ENCODE measurements at regions not wholly inside any gene's neighbourhood (a gene's known extent, or its start where the extent isn't known, plus 50 kb on each side); places are given as distances from the start of the nearest gene placed in this dataset.

DNA sequence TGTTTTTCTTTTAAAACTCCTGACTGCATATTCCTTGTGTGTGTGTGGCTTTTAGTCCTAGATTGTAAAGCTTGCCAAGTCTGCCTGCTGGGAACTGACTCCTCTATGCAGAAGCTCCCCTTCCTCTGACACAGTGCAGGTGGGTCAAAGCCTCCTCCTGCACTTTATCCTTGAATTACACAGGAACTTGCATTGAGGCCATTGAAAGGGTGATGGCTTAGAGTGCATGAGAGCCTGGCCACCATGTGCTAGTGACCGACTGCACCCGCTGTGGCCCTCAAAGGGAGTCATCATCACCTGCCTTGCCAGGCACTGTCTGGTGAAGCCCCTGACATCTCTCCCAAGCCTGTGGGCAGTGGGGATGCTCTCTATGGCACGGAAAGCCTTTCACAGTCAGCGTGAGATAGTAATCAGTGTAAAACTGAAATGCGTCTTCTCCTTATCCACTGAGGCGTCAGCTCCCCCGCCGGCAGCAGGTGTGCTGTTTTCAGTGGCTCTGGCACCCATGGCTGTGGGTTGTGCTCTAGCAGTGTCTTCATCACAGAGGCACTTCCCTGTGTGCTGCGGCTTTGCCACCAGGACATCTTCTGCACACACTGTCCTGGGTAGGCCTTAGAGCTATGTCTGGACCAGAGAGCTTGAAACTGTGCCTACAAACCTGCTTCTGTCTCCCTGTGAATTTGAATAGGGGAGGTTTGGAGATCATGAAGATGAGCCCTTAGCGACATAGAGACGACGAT lies 87.9 kb downstream of the THBS2 start:
- no peak for DNase-seq (ENCODE audit: low spot score)

DNA sequence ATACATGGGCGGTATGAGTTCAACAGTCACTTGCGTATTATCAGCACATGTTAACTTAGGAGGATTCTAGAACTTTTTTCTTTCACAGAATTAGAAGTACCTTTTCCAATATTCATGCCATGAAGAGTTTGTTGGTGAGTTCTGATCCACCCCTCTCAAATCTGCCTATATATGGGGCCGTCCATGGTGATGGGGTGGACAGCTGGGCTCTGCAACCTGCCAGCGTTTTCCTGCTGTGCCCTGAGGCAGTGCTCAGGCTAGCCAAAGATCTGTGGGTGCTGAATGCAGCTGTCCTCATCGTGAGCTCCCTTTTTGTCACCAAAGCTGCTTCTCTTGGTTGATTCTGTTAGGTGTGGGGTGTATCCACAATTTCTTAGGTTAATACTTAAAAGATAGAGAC lies 88.7 kb downstream of the THBS2 start:
- DNase-seq (ENCODE audit: low spot score) = no peak

DNA sequence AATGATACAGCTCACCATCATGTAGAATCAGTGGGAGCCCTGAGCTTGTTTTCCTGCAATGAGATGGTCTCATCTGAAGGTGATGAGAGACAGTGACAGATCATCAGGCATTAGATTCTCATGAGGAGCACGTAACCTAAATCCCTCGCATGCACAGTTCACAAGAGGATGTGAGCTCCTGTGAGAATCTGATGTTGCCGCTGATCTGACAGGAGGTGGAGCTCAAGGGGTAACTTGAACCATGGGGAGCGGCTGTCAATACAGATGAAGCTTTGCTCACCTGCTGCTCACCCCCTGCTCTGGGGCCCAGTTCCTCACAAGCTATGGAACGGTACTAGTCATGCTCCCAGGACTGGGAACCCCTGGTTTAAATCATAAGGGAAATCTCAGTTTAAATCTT lies 89.2 kb downstream of the THBS2 start:
- DNase-seq (ENCODE audit: low spot score) = no peak

DNA sequence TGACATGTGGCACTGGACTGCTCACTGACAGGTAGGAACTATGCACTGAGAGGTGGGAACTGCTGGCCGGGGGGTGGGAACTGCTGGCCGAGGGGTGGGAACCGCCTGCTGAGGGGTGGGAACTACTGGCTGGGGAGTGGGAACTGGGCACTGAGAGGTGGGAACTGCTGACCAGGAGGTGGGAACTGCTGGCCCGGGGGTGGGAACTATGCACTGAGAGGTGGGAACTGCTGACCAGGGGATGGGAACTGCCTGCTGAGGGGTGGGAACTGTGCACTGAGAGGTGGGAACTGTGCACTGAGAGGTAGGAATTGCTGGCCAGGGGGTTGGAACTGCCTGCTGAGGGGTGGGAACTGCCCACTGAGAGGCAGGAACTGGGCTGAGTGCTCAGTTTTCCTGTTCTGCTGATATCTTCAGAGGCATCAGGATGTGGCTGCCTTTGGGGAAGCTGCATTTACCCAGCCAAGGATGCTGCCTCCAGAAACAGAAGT lies 90.2 kb downstream of the THBS2 start:
- DNase-seq (ENCODE audit: low spot score) = no peak

DNA sequence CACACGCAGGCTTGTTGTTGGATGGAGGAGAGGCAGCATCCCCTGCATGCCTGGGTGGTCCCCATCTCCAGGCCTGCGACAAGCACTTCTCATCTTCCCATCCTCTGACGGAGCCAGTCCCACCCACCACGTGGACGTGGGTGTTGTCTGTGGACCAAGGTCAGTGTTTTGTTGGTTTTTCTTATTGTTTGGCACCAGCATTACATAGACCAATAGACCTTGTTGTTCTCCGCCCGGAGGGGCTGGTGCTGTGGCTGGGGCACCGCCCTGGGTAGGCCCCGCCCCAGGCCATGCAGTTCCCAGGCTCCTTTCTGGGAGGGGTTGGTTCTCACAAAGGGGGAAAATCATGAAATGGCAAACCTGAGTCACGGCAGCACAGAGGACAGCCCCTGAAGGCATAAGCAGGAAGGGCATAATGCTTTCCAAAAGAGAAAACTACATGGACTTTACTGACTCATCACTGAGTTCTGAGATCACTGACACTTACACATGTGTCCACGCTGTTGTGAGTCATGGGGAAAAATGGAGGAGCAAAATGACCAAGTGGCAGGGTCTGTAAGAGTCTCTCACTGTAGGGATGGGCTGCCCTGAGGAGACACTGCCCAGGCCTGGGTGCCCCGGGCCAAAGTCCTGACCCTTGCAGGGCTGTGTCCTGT lies 90.8 kb downstream of the THBS2 start:
- DNase-seq (ENCODE audit: low spot score) = no peak

DNA sequence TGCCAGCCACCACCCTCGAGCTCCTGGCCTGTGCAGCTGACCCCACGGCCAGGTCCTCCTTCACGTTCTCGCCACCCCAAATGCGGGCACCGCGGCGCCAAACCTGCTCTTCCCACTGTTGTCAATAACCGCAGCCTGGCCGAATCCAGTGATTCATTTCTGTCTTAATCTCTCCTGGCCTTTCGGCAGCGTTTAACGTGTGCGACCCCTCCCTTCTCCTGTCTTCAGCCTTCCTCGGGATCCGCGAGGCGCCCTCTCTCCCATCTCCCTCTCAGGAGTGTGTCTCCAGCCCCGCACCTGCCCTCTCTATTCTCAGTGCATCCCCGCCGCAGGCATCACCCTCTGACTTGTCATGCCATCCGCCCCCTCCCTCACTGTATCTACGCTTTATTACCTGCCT lies 91.4 kb downstream of the THBS2 start:
- DNase-seq (ENCODE audit: low spot score) = no peak

DNA sequence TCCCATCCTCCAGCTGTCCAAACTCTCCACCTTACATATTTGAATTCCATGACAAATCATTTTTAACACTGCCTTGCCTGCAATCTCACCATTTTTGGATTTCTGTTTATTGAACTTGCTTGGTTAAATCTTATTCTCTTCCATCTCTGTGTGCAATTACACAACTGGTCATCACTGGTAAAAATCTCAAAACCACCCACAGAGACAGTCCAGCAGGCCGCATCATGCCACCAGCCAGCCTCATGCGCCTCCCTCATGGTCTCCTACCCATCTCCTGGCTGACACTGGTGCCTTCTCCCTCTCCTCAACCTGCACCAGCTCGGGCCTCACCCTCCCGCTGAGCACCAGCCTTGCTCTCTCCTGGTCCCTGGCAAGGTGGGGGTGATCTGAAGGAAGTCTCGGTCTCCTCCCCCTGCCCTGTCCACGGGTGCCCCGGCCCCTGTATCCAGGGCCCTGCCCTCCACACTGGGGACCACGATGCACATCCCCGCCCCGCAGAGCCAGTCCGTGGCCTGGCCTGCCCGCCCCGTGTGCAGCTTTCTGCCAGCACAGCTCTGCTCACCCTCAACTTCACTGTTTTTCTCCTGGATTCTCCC lies 92.0 kb downstream of the THBS2 start:
- no peak for DNase-seq (ENCODE audit: low spot score)

DNA sequence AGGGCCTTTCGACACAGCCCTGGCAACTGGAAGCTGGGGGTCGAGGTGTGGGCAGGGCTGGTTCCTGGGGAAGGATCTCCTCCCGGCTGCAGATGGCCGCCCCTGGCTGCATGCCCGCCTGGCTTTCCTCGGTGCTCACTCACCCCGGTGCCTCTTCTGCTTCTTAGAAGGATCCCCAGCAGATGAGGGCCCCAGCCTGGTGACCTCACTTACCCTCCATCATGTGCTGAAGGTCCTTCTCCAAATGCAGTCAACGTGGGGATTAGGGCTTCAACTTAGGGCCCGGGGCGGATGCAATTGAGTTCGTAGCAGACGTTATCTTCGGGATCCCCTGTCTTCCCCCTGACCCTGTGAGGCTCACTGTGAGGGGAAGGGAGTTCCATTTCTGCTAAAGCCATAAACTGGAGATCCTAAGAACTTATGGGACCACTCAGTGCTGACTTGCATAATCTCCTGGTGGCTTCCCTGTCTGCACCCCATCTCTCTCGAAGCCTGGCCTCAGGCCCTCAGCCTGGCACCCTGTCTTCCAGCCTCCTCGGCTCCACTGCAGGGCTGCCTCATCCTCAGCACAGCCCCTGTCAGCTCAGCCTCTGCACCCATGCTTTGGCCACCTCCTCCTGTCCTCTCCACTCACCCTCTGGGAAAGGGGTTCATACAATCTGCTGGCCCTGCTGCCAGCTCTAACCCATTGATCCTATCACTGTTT lies 92.6 kb downstream of the THBS2 start:
- no peak for DNase-seq (ENCODE audit: low spot score)

DNA sequence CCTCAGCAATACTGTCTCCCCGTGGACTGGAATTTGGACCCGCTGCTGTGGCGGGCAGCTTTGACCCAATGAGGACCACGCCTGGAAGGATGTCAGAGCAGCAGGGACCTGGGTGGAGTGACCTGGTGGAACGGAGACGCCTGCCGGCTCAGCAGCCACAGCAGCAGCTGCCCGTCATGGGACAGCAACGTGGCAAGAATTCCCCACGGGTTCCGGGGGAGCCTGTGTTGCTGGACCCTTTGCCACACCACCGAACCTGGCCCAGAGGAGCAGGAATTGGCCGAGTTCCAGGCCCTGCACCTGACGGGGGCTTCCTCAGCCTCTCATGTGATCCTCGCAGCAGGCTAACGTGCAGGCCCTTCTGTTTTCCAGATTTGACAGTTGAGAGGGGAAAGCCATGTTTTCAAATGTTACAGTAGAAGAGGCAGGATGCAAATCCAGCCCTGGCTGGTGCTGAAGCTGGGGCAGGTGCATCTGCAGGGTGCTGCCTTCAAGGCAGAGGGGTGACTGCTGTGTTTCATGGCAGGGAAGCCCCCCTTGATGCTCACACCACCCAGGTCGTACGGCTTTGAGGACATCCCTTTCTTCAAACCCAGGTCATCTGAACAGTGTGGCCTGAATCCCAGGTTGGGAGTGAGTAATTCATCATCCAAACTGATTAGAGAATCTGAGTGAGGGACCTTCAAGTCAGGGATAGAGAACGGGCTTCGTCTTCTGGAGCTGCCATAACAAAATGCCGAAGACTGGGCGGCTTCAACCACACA lies 93.4 kb downstream of the THBS2 start:
- DNase-seq (ENCODE audit: low spot score) = no peak

DNA sequence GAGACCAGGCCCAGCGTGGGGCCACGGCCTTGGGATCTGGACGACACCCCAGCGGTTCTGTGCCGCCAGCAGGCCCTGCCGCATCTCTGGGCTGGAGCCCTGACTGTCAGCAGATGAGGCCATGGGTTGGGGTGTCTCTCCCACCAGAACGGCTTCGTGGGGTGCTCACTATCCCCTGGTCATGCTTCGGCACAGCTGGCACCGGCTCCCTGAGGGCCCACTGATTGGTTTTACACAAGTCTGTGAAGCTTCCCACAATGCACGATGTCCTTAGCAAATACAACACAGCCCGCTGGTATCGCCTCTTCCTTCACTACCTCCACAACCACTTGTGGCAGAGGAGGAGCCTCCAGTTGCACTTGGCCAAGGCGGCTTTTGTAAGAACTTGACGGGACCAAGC lies 94.3 kb downstream of the THBS2 start:
- DNase-seq (ENCODE audit: low spot score) = no peak

DNA sequence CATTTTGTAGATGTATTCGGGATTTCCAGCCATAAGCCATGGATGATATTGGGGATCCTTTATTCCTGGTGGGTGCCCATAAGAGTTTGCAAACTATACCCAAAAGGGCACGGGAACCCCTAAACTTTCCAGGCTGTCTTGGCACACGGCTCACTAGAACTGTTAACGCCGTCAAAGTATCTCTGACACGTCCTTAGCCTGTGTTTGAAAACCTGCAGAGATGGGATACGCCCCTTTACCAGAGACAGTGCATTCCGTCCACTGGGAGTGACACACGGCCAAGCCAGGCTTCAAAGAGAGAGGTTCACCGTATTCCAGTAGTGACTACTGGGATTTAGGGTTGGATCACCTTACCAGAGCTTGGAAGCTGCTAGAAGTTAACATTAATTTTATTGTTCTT lies 95.0 kb downstream of the THBS2 start:
- DNase-seq (ENCODE audit: low spot score) = no peak

DNA sequence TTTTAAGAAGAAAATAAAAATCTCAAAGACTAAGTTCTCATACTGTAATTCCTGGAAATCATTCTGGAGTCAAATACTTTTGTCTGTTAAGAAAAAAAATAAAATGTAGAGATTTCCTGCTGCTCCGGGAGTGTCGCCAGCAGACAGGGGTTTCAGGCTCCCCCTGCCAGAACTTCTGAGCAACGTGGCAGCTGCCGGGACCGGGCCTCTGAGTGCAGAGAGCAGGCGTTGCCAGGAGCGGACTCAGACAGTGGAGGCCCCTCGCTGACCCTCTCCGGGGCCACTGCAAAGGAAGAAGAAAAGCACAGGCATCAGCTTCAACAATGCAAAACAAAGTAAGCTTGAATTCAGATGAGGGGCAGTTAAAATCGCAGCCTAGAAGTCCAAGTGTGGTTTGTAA lies 95.5 kb downstream of the THBS2 start:
- DNase-seq (ENCODE audit: low spot score) = no peak

DNA sequence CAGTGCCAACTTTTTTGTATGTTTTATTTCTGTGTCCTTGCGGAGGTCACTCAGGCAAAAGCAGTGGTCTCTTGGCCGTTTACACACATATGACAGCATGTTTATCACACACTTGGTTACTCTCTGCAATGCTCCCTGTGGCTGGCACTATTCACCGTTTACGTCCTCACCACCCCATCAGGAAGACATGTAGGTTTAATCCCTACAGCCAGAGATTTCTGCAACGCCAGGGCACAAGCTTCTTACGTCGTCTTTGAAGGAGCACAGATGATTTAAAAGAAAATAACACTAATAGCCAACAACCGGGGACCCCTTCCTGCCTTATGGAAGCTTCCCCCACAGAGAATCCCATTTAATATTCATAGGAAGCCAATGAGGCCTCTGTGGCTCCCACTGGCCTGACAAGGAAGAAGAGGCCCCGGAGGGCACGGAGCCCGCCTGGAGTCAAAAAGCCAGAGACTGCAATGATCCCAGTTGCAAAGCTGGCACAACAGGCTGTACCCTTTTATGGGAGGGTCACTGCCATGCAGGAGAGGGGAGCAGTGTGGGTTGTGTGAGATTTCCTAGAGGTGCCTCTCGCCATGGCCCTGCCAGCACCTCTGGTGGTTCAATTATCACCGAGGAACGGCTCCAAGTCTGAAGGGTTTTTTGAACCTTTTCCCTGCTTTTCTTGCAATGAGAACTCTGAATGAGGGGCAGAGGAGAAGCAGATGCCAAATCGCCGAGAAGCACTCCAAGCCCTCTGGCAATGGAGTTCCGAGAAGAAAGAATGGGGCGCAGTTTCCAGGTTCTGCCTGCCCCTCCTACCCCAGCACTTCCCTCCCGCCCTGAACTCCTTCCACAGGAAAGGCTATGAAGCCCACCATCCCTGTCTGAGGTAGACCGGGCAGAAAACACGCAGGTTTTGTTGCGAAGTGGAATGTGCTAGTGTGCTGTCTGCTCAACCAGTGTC lies 96.2 kb downstream of the THBS2 start:
- no peak for DNase-seq (ENCODE audit: low spot score)

DNA sequence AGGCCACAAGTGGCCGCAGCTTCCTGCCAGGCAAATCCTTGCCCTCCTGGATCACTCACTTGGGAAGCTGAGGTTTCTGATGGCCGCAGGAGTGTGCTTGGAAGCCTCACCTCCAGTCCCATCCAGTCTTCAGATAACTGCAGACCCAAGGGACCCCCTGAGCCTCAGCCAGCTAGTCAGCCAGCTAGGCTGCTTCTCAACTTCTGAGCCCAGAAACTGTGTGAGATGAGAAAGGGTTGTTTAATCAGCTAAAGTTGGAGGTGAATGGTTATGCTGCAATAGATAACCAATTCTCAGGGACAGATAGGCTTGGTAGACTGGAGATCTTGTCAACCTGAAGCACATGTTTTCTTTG lies 96.9 kb downstream of the THBS2 start:
- DNase-seq (ENCODE audit: low spot score) = no peak

DNA sequence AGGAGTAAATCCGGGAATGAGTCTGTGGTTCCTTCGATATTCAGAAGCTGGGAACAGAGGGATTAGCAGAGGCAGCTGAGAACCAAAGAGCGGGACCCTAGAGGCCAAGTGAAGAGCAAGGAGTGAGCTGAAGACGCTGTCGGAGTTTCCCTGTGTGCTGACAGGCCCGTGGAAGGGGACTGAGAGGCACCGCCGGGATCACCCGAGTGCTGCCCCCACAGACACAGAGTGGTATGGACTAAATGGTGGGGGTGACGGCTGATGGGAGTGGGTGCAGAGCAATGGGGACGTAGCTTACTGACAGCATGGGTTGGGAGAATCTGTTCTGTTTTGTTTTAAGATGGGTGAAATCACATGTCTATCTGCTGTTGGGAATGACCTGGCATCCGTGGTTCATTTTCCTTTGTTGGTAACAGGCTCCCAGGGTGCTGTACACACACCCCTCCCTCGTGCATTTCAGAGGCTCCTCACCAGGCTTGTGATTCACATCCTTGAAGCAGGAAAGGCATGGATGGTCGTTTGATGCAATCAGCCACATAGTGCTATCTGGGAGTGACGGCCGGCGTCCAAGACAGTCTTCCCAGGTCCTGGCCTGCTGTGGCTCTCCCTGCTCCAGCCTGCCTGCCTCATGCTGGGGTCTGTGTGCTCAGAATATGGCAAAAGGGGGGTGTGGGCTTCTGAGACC lies 97.4 kb downstream of the THBS2 start:
- DNase-seq (ENCODE audit: low spot score) = no peak

DNA sequence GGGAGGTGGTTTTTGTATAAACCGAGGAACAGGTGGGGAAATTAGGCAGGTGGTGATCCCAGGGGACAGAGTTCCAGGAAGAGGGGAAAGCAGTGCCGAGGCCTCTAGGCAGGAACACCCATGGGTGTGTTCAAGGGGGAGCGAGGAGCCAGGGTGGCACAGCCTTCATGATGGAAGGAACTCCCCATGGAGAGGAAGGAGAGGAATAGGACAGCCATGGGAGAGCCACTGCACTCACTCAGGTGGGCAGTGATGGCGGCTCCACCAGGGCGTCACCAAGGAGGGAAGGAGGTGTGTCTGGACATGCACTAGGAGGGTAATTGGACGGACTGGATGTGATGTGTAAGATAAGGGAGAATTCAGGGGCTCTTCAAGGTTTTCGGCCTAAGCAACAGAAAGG lies 98.2 kb downstream of the THBS2 start:
- DNase-seq (ENCODE audit: low spot score) = no peak

DNA sequence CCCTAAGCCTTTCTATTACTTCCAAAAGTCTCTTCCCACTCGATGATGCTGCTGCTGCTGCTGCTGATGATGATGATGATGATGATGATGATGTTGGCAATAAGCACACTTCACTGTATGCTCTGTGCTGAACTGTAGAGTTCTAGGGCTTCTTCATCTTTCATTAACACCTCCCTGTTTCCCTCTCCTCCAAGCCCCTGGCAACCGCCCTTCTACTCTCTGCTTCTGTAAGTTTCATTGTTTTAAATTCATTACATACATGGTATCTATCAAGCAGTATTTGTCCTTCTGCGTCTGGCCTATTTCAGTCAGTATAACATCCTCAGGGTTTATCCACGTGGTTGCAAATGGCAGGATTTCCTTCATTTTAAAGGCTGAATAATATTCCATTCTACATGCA lies 100.2 kb downstream of the THBS2 start:
- DNase-seq (ENCODE audit: low spot score) = no peak

DNA sequence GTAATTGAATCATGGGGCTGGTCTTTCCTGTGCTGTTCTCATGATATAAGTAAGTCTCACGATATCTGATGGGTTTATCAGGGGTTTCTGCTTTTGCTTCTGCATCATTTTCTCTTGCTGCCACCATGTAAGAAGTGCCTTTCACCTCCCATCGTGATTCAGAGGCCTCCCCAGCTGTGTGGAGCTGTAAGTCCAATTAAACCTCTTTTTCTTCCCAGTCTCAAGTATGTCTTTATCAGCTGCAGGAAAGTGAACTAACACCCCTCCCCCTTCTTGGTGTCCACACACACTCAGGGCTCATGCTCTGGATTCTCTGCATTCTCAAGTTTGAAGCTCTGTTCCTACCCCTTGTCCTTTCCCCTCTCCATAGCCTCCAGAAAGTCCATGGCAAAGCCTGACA lies 107.1 kb downstream of the THBS2 start:
- DNase-seq (ENCODE audit: low spot score) = no peak

DNA sequence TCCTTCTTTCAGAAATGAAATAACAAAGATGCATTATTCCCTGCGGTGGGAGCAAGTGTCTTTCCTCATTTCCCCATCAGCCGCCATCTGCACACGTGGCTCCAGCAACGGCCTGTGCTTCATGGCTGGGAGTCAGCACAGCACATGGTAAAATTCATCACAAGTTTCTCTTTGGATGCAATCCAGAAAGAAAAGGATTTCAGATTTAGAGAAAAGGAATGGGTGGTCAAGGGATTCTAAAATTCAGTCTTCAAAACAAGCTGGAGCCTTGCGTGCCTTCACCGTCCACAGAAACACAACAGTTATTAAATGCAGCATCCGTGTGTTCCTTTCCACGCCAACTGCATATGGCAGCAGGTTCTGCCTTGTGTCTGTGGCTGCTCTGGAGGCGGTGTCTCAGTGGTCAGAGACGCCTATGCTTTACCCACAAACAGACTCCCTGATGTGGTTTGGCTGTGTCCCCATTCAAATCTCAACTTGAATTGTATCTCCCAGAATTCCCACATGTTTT lies 107.6 kb downstream of the THBS2 start:
- DNase-seq (ENCODE audit: low spot score) = no peak

DNA sequence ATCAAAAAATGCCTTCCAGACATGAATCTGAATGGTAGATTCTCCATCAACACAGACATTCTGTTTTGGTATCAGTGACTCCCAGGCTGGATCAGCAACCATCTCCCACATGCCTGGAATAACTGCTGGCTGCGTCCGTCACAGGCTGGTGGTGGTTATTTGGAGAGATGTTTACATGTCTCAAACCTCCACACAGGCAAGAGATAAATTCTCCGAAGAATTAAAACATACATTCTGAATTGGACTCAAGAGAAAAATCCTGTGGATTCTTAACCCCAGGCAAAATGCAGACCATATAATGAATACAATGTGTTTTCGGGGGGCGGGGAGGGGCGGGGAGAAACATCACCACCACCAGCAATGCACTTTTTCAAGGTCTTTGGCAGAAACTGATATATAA lies 108.2 kb downstream of the THBS2 start:
- DNase-seq (ENCODE audit: low spot score) = no peak

Measured in putamen (tissue), 1 donor.